GF-D8 (cell line): ENCODE measurements at regions not wholly inside any gene's neighbourhood (a gene's known extent, or its start where the extent isn't known, plus 50 kb on each side); places are given as distances from the start of the nearest gene placed in this dataset.

Experiments used
- DNase-seq: peaks from one replicate; lab custom pipeline; 2025; lab: John Stamatoyannopoulos, UW

GRCh38 chr10:36224431-36224985 lies 582.4 kb upstream of the FZD8 start:
- DNase-seq = no peak

DNA sequence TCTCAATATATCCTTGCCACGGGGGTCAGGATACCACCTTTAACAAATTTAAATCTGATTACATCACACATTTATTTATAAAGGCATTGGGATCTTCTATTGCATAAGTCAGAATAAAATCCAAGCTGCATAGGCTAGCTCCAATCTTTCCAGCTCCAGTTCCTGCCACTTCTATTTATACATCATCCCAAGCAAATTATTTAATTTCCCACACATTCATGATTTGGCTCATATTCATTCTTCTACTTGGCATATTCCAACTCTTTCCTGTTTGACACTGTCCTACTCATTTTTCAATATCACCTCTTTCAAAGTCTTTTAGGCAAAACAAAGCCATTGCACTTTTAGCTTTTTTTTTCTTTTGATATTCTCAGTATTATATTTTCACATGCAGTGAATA lies 579.0 kb upstream of the FZD8 start:
- DNase-seq = no peak

DNA sequence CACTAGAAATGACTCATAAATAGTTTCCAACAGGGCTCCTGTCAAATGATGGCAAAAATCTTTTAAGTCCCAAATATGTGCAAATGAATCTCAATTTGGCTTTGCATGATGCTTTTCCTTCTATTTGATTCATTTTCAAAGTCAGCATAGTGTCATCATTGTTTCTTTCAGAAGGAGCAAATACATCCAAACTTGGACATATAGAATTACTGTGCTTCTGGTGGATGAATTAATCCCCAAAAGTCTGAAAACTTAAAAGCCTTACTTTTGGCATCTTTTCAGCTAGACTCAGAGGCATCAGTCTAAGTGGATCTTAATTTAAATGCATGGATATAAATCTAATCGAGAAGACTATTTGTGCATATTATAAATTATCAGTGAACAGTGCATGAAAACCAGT lies 578.1 kb upstream of the FZD8 start:
- no peak for DNase-seq

DNA sequence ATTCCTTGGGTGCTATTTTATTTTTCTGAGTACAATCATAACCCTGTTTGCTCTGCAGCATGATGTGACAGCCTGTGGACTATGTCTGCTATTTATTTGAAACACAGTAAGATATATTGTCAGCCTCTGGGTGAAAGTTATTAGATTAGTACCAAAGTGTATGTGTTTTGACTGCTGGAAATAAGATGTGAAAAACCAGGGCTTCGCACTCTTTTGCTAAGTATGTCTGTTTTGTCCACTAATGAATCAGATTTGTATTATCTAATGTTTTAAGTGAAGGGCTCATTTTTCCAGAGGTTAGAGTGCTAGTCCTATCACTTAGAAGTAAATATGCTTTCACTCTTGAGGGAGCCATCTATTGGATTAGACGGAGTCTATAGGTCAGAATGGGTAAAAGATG lies 569.8 kb upstream of the FZD8 start:
- DNase-seq = no peak

DNA sequence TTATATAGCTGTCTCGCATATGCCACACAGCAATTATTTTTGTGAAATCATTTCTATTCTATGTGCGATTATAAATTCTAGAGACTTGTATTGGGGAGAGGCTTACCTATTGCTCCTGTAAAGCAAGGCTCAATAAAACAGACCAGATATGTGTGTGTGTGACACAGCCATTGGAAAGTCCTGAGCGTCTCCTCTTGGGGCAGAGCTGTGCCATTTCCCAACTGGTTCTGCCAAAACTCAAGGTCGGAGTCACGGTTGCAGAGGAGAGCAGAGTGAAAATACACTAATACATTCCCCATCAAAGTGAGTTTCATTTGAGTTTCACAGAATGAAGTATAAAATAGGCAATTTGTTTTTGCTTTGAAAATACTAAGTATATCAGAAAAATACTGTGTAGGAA lies 567.4 kb upstream of the FZD8 start:
- no peak for DNase-seq

GRCh38 chr10:36202881-36203280 lies 560.8 kb upstream of the FZD8 start:
- no peak for DNase-seq

GRCh38 chr10:36200577-36200976 lies 558.5 kb upstream of the FZD8 start:
- no peak for DNase-seq

DNA sequence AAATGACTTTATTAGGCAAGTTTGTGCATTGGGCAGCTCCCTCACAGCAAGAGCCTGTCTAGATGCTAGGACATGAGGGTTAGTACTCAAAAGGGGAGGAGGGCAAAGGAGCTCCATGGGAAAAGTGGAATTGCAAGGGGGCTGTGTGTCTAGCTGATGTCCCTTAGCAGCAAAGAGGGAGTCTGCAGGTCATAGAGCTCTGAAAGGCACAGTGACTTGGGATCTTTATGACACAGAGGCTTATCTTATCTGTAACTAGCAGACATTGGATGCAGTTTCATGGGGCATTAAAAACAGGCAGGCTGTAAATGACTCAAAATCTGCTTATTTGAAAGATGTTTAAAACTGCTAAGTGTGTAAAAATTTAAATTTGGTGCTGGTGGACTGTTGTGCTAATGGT lies 556.2 kb upstream of the FZD8 start:
- no peak for DNase-seq

DNA sequence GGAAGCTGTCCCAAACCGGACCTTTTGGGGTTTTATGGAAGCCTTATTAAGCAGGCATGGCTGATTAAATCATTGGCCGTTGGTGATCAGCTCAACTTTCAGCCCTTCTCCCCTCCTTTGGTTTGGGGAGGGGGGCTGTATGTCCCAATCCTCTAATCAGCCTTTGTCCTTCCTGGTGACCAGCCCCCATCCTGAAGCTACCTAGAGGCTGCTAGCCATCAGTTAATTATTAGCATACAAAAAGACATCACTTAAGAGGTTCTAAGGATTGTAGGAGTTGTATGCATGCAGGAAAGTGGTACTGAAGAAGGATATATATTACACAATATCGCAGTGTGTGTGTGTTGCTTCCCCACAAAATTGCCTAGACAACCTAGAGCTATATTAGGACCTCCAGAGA lies 553.3 kb upstream of the FZD8 start:
- no peak for DNase-seq

DNA sequence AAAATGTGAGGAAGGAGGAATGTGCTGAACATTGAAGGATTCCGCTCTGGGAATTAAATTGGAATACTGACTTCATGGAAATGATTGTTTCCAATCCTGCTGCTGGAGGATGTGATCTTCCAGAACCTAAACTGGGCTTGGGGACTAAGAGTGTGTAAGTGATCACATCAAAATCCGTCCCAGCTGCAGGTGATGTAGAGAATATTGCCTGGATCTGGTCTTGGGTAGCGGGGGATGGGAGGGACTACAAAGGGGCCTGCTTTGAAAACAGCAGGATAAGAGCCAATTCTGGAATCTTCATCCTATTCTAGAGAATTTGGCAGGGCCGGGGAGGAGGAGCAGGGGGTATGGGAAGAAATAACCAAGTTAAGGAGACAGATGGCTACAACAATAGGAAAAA lies 552.2 kb upstream of the FZD8 start:
- no peak for DNase-seq

- no peak for DNase-seq
Observed at GRCh38 chr10:36191009-36191408, 548.9 kb upstream of the FZD8 start.

- no peak for DNase-seq
Observed at GRCh38 chr10:36188461-36188860, 546.4 kb upstream of the FZD8 start.

- no peak for DNase-seq
Observed at GRCh38 chr10:36188080-36188453, 546.0 kb upstream of the FZD8 start.

DNA sequence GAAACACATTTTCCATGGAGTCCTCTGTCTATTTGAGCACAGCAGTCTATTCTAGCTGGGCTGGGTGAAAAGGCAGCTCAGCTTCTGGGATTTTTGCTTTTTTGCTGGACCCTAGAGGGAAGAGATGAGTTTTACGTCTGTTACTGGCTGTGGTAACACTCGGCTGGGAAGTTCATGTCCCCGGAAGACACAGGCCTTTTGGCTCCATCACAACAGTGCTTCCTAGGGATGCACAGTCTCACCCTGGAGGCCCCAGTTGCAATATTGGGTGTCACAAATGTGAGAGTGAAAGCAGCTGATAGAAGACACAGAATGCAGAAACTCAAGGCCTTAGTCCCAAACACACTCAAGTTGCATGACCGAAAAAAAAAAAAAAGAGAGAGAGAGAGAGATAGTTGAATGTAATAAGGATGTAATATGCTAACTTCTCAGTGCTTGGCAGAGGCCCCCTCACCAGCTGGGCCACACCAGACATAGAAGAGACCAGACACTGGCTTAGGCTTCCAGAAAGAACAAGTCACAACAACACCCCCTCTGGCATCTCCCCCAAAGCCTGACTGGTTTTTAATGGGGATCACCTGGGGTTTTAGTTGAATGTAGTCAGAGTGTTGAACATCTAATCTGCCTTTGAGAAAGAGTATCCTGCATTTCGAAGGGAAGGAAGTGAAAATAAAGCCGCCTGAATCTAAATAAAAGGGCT lies 545.4 kb upstream of the FZD8 start:
- DNase-seq = no peak

- no peak for DNase-seq
Observed at GRCh38 chr10:36185097-36185496, 543.0 kb upstream of the FZD8 start.

GRCh38 chr10:36183726-36184125 lies 541.6 kb upstream of the FZD8 start:
- no peak for DNase-seq

DNA sequence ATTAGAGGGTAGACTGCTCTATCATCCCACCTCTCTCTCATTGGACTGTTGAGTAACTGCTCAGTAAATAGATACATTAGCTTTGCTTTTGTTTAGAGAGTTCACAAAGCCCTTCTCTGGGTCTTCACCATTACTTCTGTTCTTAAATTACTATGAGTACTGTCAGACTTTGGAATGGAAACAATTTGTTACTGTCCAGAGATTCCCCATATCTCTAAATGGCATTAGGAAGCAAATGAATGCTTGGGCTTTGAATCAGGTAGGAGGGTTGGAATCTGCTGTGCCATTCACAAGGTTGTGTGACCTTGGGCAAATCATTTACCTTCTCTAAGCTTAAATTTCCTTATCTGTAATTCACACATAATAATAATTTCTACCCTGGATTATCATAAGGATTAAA lies 541.0 kb upstream of the FZD8 start:
- DNase-seq = no peak

DNA sequence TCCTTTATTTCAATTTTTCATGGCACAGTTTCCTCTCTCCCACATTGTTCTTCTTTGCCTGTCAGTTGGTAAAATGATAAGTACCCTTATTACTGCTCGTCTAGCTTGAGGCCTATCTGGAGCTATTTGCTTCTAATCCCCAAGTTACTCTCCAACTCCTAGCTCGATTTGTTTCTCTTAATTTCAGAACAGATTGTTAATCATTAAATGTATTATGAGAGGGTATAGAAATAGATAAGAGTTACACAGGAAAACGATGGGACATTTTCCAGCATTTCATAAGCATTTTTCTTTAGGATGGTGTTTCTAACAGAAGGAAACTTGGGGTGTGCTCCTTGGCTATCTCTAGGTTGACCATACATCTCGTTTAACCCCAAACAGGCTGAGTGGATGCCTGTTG lies 540.5 kb upstream of the FZD8 start:
- DNase-seq = no peak

DNA sequence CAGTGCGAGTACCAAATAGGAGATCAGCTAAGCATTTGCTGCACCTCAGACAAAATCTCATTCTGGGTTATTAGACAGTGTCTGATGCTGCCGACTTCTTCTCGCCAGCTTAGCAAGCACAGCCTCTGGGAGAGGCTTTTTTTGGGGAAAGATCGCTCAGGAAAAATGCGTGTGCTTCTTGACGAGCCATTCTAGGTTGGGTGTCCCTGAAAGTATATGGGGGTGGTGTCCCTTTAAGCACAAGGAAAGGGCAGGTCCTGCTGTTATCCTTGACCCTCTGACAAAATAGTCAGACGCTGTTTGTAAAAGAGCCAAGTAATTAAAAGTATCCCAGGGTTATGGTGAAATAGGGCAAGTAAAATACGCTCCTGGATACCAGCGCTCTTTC lies 540.1 kb upstream of the FZD8 start:
- DNase-seq = no peak

DNA sequence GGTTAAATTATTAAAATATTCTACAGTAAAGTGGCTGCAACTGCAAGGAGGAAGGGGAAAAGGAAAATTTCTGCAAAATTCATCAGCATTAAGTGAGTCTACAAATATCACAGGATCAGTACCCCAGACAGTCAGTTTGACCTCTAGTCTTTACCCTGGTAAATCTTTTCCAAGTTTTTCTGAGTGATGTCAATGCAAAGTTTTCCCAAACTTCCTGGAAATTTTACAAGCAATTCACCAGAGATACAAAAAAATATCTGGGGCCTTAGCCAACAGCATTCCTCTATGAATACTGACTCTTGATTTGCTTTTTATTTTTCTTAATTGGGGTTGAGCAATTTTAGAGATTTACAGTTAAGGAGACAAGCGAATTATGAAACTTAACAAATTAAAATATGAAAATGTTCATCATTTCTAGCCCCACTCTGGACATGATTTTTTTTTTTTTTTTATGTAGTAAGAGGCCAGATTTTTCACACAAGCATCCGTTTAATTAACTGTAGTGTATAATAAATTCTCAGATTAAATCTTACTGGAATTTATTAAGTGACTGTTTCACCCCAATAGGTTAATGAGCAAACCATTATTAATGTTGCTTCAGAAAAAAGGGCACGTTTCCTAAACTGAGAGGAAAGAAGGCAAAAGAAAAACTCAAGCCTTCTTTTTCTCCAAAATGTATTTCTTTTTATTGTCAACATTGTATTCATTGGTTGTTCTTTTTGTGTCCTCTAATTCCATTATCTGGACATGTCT lies 539.5 kb upstream of the FZD8 start:
- DNase-seq = no peak

DNA sequence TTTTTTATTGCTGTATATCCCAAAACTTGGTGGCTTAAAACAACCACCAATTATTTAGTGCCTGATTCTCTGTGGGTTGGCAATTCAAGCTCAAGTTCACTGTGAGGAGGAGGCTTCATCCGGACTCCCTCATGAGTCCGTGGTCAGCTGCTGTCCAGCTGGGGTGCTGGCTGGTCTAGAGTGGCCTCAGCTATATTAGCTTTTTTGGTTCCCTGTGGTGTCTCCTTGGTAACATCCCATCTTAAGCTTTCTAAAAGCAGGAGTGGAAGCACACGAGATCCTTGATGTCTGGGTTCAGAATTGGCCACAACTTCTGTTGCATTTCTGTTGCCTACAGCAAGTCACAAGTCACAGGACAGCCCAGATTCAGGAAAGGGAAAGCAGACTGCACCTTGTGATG lies 536.5 kb upstream of the FZD8 start:
- no peak for DNase-seq

DNA sequence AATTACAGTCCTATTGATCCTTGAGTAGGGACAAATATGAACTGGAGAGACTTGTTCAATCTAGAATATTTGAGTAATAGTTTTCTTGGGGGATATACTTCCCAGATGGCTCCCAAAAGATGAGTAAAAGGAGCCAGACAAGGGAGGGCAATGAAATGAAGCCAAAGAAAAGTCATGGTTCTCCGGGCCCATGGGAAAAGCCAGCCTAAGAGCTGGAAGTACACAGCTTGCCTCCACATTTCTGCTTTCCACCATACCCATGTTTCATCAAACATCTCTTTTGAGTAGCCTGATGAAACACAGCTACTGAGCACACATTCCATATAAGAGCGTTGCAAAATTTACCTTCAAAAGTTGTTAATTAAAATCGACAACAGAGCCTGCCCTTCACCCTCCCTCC lies 535.0 kb upstream of the FZD8 start:
- DNase-seq = no peak

GRCh38 chr10:36175954-36176353 lies 533.9 kb upstream of the FZD8 start:
- DNase-seq = no peak

GRCh38 chr10:36173364-36173763 lies 531.3 kb upstream of the FZD8 start:
- no peak for DNase-seq
